Immature natural killer cell (primary cell): ENCODE measurements at regions not wholly inside any gene's neighbourhood (a gene's known extent, or its start where the extent isn't known, plus 50 kb on each side); places are given as distances from the start of the nearest gene placed in this dataset.
A peak's percentile ranks its signal among the peaks of the same experiment; 100 is the strongest.

Experiments used
- DNase-seq, 3 donors: peaks; one replicate each; pipeline ENCODE4 v3.0.0; 2022; ENCODE audit warnings: mixed read lengths in 1 of 3
- H3K27ac Mint-ChIP-seq, 6 donors: one replicate each; pipeline ENCODE4 v1.8.0; 2020; ENCODE audit warnings: mixed read lengths in 6 of 6, mild to moderate bottlenecking in 5 of 6, inconsistent platforms in 4 of 6, moderate library complexity in 3 of 6
- H3K27me3 Mint-ChIP-seq, 3 donors: one replicate each; pipeline ENCODE4 v1.8.0; 2020 to 2021; ENCODE audit warnings: low read depth in 3 of 3, mild to moderate bottlenecking in 3 of 3, mixed read lengths in 3 of 3, moderate library complexity in 3 of 3, inconsistent platforms in 1 of 3
- H3K36me3 Mint-ChIP-seq, 3 donors: one replicate each; pipeline ENCODE4 v1.8.0; 2020; ENCODE audit warnings: mixed read lengths in 3 of 3, inconsistent platforms in 2 of 3, mild to moderate bottlenecking in 2 of 3
- H3K4me1 Mint-ChIP-seq, 2 donors: one replicate each; pipeline ENCODE4 v1.8.0; 2020; ENCODE audit warnings: inconsistent platforms in 2 of 2, mild to moderate bottlenecking in 2 of 2, mixed read lengths in 2 of 2, moderate library complexity in 1 of 2
- H3K4me3 Mint-ChIP-seq, 5 donors: one replicate each; pipeline ENCODE4 v1.8.0; 2020; ENCODE audit warnings: mild to moderate bottlenecking in 5 of 5, mixed read lengths in 5 of 5, inconsistent platforms in 3 of 5, moderate library complexity in 3 of 5
- H3K9me3 Mint-ChIP-seq, 6 donors: one replicate each; pipeline ENCODE4 v1.8.0; 2020; ENCODE audit warnings: mild to moderate bottlenecking in 6 of 6, mixed read lengths in 6 of 6, inconsistent platforms in 4 of 6, moderate library complexity in 3 of 6

DNA sequence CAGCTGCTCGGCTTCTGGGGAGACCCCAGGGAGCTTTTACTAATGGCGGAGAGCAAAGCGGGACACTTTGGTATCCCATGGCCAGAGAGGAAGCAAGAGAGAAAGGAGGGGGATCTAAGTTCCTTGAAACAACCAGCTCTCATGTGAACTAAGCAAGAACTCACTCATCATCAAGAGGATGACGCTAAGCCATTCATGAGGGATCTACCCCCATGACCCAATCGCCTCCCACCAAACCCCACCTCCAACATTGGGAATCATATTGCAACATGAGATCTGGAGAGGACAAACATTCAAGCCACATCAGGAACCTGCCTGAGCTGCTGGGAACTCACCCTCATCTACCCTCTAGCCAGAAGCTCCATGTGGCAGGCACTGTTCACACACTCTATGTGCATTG lies 372.1 kb upstream of the RUNX1 start:
- DNase-seq: no peak
- H3K36me3 Mint-ChIP-seq: peaks cover 0 to 5% (median 0%) of the 10 kb centered on the region in 3 donors
- H3K9me3 Mint-ChIP-seq: peaks cover 0 to 6% (median under 1%) of the 10 kb centered on the region in 6 donors
- H3K4me3 Mint-ChIP-seq: no peak overlapping the region
- H3K27me3 Mint-ChIP-seq: peaks cover 2 to 3% (median 2%) of the 10 kb centered on the region in 3 donors
- H3K4me1 Mint-ChIP-seq: no peaks in the 10 kb centered on the region
- H3K27ac Mint-ChIP-seq: no peak overlapping the region

DNA sequence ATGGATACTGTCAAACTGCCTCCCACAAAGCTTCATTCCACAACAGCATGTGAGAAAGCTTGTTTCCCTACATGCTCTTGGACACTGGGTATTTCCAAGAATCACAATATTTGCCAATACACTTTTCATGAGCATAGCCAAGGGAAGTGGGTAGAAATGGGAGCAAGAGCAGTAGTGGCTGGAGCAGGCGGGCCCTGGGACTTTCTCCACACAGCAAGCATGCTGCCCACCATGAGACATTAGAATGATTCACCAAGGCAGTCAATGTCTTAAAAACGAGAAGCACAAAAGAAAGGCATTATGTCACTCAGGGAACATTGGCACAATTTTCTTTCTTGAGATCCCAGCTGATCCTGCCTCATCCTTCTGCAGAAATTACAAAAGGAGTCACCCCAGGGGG lies 371.6 kb upstream of the RUNX1 start:
- peaks cover 0 to 5% (median 0%) of the 10 kb centered on the region in 3 donors for H3K36me3 Mint-ChIP-seq
- H3K9me3 Mint-ChIP-seq: peaks cover 0 to 6% (median under 1%) of the 10 kb centered on the region in 6 donors
- no peak for DNase-seq
- peaks cover 2 to 3% (median 2%) of the 10 kb centered on the region in 3 donors for H3K27me3 Mint-ChIP-seq
- H3K4me1 Mint-ChIP-seq: no peaks in the 10 kb centered on the region
- no peak overlapping the region for H3K4me3 Mint-ChIP-seq
- no peak overlapping the region for H3K27ac Mint-ChIP-seq

DNA sequence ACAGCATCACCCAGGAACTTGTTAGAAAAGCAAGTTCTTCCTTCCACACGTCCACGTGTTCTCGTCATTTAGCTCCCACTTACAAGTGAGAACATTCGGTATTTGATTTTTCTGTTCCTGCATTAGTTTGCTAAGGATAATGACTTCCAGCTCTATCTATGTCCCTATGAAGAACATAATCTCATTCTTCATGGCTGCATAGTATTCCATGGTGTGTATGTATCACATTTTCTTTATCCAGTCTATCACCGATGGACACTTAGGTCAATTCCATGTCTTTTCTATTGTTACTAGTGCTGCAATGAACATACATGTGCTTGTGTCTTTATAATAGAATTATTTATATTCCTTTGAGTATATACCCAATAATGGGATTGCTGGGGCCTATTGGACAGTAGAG lies 368.7 kb upstream of the RUNX1 start:
- no peaks in the 10 kb centered on the region for H3K4me1 Mint-ChIP-seq
- DNase-seq: no peak
- H3K9me3 Mint-ChIP-seq: peaks cover 0 to 6% (median under 1%) of the 10 kb centered on the region in 6 donors
- H3K36me3 Mint-ChIP-seq: peaks cover 0 to 5% (median 0%) of the 10 kb centered on the region in 3 donors
- H3K27me3 Mint-ChIP-seq: peaks cover 2 to 16% (median 3%) of the 10 kb centered on the region in 3 donors
- no peak overlapping the region for H3K27ac Mint-ChIP-seq
- no peak overlapping the region for H3K4me3 Mint-ChIP-seq

DNA sequence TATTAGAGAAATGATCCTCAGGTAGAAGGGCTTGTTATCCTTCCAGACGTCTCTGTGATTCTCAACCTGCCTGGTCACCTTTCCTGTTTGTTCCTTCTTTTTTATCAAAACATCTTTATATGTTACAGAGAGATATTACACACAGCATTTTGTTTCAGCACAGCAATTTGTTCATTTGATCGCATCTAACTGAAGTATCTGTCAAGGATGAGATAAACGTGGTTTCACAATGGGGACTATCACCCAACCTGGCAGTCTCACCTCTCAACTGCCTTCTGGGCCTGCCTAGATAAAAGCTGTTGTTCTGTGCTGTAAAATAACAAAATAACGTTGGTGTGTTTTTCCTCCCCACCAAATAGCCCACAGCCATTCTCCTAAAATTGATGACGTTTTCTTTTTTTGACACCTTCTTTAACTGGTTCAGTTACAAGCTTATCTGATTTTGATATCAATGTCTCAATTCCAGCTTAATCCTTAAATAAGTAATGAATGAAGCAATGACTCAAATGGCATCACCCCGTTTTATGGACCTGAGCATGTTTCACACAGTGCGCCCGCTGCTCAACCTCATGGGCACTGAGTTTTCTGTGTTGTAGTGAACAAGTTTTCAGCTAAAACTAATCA lies 367.9 kb upstream of the RUNX1 start:
- DNase-seq: no peak
- H3K27ac Mint-ChIP-seq: no peak overlapping the region
- H3K9me3 Mint-ChIP-seq: peaks cover 0 to 6% (median 0%) of the 10 kb centered on the region in 6 donors
- H3K4me1 Mint-ChIP-seq: no peaks in the 10 kb centered on the region
- peaks cover 0 to 4% (median 0%) of the 10 kb centered on the region in 3 donors for H3K36me3 Mint-ChIP-seq
- H3K4me3 Mint-ChIP-seq: no peak overlapping the region
- peaks cover 2 to 21% (median 3%) of the 10 kb centered on the region in 3 donors for H3K27me3 Mint-ChIP-seq

DNA sequence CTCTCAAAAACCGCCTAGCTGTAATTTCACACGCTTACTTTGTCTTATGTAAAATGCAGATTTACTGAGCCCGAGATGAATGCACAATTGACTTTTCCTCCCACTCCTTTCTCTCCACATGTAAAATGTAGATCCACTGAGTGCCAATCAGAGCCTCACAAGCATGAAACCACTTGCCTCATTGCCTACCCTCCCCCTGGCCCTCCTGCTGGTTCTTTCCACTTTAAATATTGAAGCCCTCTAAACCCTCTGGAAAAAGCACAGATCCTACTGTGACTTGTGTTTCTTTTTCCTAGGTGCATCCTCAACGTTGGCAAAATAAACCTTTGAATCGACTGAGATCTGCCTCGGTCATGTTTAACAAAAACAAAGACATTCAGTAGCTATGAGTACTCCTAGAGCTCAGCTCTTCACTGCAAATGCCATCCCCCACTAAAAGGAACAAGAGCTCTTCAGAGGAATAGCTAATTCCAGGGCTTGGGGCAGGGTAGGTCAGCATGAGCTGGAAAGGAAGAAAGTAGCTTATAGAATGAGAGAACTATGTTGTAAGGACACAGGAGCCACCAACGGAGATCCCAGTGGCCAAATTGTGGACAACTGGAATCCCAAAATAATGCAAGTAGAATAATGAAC lies 365.5 kb upstream of the RUNX1 start:
- no peak for DNase-seq
- no peak overlapping the region for H3K27ac Mint-ChIP-seq

DNA sequence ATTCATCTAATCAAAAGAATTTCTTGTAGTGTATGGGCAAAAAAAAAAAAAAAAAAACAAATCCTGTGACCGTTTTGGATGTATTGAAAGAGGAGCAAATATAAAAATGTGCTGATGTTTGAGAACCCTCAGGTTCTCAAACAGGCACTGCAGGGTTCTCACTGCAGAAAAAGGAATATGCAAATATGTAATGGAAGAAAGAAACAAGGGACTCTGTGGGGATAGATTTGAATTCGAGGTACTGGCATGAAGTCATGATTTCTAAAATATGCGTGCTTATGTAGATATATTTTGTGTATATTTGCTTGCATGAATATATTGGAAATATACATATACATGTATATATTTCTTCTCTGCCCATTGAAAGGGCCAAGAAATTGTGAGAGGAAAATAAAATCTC lies 365.0 kb upstream of the RUNX1 start:
- Mint-ChIP-seq H3K4me1 (no peaks in the 10 kb centered on the region), H3K9me3 (no peaks in the 10 kb centered on the region), H3K36me3 (no peaks in the 10 kb centered on the region), H3K27ac (no peak overlapping the region), H3K4me3 (no peak overlapping the region), H3K27me3 (peaks cover 2 to 23% (median 7%) of the 10 kb centered on the region in 3 donors)
- no peak for DNase-seq

More for the DNA sequence above, 365.5 kb upstream of the RUNX1 start:
- H3K4me1 Mint-ChIP-seq: no peaks in the 10 kb centered on the region
- H3K36me3 Mint-ChIP-seq: no peaks in the 10 kb centered on the region
- H3K4me3 Mint-ChIP-seq: no peak overlapping the region
- H3K9me3 Mint-ChIP-seq: no peaks in the 10 kb centered on the region
- peaks cover 2 to 23% (median 6%) of the 10 kb centered on the region in 3 donors for H3K27me3 Mint-ChIP-seq

DNA sequence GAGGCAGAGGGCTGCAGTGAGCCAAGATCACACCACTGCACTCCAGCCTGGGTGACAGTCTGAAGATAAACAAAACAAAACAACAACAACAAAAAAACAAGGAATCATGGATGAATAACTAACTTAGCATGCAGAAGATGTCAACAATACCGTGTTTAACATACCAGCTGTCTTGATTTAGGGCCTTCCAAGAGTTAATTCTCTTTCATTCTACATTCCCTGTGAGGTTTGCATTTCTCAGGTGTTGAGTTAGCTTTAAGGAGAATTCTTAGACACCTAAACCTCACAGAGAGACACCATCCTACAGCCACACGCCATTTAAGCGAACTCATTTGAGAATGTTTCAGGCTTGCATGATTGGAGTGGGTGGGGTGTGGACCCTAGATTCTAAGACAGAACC lies 363.1 kb upstream of the RUNX1 start:
- DNase-seq: no peak
- H3K36me3 Mint-ChIP-seq: no peaks in the 10 kb centered on the region
- no peak overlapping the region for H3K27ac Mint-ChIP-seq
- peaks cover 0 to 23% (median 8%) of the 10 kb centered on the region in 3 donors for H3K27me3 Mint-ChIP-seq
- no peaks in the 10 kb centered on the region for H3K4me1 Mint-ChIP-seq
- no peaks in the 10 kb centered on the region for H3K9me3 Mint-ChIP-seq
- no peak overlapping the region for H3K4me3 Mint-ChIP-seq

DNA sequence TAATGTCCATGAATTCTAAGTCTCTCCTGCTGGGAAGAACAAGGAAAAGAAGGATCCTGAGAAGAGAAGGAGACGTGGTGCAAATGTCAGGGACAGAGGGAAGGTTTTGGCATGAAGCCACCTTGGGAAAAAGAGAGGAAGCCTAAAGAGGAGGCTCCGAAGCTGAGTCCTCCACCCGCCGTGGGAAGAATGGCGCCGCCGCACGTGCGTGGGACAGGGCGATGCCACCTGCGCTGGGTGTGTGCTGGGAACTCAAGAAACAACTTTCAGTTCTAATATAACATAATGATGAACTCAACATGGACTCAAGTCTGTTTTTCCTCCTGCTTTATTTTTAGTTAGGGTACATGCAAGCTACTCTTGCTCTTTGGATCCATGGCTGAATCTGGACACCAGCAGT lies 362.3 kb upstream of the RUNX1 start:
- Mint-ChIP-seq H3K36me3 (no peaks in the 10 kb centered on the region), H3K27ac (no peak overlapping the region), H3K27me3 (peaks cover 0 to 26% (median 8%) of the 10 kb centered on the region in 3 donors), H3K9me3 (no peaks in the 10 kb centered on the region), H3K4me1 (no peaks in the 10 kb centered on the region), H3K4me3 (no peak overlapping the region)
- DNase-seq: no peak

DNA sequence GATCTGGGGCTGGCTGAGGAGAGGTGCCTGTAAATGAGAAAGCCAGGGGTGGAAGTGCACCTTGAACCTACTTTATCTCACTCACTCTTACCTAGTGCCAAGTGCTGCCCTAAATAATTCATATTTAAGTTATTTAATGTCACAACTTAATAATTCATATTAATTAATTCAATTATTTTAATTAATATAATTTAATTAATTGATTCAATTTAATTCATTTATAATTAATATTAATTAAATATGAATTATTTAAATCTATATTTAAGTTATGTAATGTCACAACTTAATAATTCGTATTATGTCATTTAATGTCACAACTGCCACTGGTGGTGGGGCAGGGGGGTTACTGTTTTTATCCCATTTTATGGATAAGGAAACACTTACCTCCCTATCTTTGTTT lies 361.6 kb upstream of the RUNX1 start:
- peaks cover 0 to 26% (median 8%) of the 10 kb centered on the region in 3 donors for H3K27me3 Mint-ChIP-seq
- H3K27ac Mint-ChIP-seq: no peak overlapping the region
- no peak overlapping the region for H3K4me3 Mint-ChIP-seq
- H3K4me1 Mint-ChIP-seq: no peaks in the 10 kb centered on the region
- H3K36me3 Mint-ChIP-seq: no peaks in the 10 kb centered on the region
- DNase-seq: no peak
- no peaks in the 10 kb centered on the region for H3K9me3 Mint-ChIP-seq

DNA sequence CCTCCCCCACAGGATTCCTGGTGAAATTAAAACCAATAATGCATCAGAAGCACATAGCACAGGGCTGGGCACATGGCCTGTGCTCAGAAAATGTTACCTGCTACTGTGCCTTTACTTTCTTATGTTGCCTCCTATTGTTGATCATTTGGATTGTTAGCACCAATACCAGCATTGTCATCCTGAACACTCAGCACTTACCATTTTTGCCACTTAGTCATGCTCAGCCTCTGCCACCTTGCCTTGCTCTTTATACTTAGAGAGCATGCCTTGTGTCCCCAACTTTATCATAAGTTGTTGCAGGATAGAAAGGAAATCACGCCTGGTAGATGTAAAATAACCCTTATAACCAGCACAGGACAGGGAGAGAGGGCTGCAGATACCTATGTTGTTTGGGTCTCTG lies 361.0 kb upstream of the RUNX1 start:
- no peak for DNase-seq
- H3K4me3 Mint-ChIP-seq: no peak overlapping the region
- no peaks in the 10 kb centered on the region for H3K9me3 Mint-ChIP-seq
- peaks cover 2 to 23% (median 5%) of the 10 kb centered on the region in 3 donors for H3K27me3 Mint-ChIP-seq
- no peaks in the 10 kb centered on the region for H3K4me1 Mint-ChIP-seq
- no peak overlapping the region for H3K27ac Mint-ChIP-seq
- no peaks in the 10 kb centered on the region for H3K36me3 Mint-ChIP-seq

DNA sequence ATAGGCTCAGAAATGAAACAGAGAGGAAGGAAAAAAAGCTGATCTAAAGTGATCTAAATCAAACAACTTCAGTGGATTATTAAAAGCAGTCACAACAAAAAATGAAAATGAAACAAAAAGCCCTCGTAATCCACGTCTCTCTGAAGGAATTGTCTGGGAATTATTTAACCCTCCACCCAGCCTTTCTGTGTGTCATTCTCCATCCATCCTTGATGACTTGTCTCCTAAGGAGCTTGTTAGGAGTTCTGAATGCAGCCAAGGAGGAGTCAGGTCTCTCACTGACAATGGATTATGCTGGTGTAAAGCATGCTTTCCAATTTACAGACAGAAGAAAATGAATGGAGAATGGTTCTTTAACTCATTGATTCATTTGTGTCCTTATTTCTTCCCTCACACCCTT lies 359.3 kb upstream of the RUNX1 start:
- H3K27me3 Mint-ChIP-seq: peaks cover 5 to 16% (median 5%) of the 10 kb centered on the region in 3 donors
- H3K27ac Mint-ChIP-seq: no peak overlapping the region
- H3K4me3 Mint-ChIP-seq: peak overlapping the region in 1 of 5 donors; percentile 8
- H3K9me3 Mint-ChIP-seq: no peaks in the 10 kb centered on the region
- no peaks in the 10 kb centered on the region for H3K4me1 Mint-ChIP-seq
- no peaks in the 10 kb centered on the region for H3K36me3 Mint-ChIP-seq
- DNase-seq: no peak

DNA sequence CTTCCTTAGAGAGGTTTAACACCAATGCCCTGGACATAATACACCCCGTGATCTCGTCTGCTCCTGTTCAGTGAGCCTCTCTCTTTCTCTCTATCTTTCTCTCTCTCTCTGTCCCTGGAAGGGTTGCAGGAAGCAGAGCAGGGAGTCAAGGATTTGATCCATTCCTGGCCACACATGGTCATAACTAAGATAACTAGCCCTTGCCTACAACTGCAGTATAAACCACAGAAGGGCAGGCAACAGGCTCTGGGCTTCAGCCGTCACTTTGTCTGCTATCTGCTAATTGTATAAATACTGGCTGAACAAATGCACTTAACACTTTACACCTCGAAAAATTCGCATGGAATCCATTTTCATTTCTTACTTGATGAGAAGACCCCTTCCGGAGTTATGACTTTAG lies 357.5 kb upstream of the RUNX1 start:
- Mint-ChIP-seq H3K27me3 (peaks cover 5 to 11% (median 5%) of the 10 kb centered on the region in 3 donors), H3K9me3 (no peaks in the 10 kb centered on the region), H3K4me3 (no peak overlapping the region), H3K36me3 (no peaks in the 10 kb centered on the region), H3K4me1 (no peaks in the 10 kb centered on the region), H3K27ac (no peak overlapping the region)
- DNase-seq: no peak

DNA sequence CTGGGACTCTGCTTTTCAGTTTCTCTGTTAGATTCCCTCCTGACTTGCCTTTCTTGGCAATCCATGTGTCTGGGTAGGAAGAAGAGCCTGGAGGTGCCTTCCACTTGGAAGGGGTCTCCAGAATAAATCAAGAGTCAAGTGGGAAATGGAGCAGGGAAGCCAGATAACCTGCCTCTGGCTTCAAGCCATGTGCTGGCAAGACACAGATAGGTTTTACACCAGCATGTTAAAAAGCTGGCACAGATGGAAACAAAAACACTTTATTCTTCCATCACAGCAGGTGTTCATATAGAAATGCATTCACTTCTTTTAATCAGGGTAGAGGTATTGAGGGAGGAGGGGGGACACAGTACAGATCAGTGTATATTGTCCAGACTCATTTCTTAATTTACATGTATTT lies 356.9 kb upstream of the RUNX1 start:
- no peaks in the 10 kb centered on the region for H3K9me3 Mint-ChIP-seq
- no peaks in the 10 kb centered on the region for H3K4me1 Mint-ChIP-seq
- H3K27ac Mint-ChIP-seq: no peak overlapping the region
- H3K27me3 Mint-ChIP-seq: peaks cover 3 to 8% (median 5%) of the 10 kb centered on the region in 3 donors
- no peaks in the 10 kb centered on the region for H3K36me3 Mint-ChIP-seq
- DNase-seq: no peak
- H3K4me3 Mint-ChIP-seq: no peak overlapping the region

DNA sequence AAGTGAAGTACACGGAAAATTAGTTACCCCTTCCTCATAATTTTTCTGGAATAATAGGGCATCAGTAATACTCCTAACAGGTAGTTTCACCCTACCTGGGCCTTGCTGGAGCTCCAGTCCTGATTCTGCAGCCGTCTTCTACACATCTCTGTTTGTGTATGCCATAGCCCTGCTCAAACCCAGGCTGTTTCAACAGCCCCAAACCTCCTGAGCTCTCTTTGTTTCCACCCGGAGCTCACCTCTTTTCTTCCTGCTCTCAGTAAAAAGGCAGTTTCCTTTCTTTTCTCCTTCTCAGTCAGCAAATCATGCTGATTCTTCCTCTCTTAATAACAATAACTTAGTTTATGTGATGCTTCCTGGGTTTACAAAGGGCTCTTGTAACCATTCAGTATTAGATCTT lies 355.1 kb upstream of the RUNX1 start:
- no peak overlapping the region for H3K27ac Mint-ChIP-seq
- peaks cover 3 to 8% (median 5%) of the 10 kb centered on the region in 3 donors for H3K27me3 Mint-ChIP-seq
- DNase-seq: no peak
- no peaks in the 10 kb centered on the region for H3K9me3 Mint-ChIP-seq
- no peak overlapping the region for H3K4me3 Mint-ChIP-seq
- no peaks in the 10 kb centered on the region for H3K36me3 Mint-ChIP-seq
- no peaks in the 10 kb centered on the region for H3K4me1 Mint-ChIP-seq

DNA sequence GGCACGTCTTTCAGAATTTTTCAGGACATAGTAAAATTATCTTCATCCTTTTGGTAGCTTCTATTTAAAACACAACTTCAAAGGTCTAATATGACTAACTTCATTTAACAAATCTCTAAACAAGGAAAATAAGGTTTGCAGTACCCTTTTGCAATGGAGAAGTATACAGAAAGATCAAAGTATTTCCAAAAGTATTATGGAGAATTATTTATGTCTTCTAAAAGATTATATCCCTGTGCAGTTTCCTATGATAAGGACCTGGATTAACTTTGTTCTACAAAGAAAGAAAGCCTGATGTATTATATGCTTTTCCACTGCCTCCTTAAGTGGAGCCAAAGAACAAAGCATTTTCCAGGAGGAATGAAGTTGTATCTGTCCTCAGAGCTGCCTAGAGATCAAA lies 353.0 kb upstream of the RUNX1 start:
- Mint-ChIP-seq H3K27me3 (peaks cover 0 to 8% (median 5%) of the 10 kb centered on the region in 3 donors), H3K36me3 (no peaks in the 10 kb centered on the region), H3K9me3 (no peaks in the 10 kb centered on the region), H3K27ac (no peak overlapping the region), H3K4me1 (no peaks in the 10 kb centered on the region), H3K4me3 (no peak overlapping the region)
- DNase-seq: no peak
